ENCODE measurements at regions not wholly inside any gene's neighbourhood (a gene's known extent, or its start where the extent isn't known, plus 50 kb on each side); places are given as distances from the start of the nearest gene placed in this dataset.

DNA sequence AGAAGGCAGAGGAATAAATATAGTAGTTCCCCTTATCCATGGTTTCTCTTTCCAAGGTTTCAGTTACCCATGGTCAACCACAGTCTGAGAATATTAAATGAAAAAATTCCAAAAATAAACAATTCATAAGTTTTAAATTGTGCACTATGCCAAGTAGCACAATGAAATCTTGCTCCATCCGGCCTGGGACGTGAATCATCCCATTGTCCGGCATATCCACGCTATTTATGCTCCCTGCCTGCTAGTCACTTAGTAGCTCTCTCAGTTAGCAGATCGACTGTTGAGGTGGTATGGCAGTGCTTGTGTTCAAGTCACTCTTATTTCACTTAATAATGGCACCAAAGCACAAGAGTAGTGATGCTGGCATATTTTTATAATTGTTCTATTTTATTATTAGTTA is 58.6 kb upstream of the ARHGAP29 start:
- TF ChIP-seq GLIS3 (CRISPR knock-in tag; IDR thresholded peaks at IDR 0.05), result no peak
- TF ChIP-seq TCF4 (CRISPR knock-in tag; IDR thresholded peaks at IDR 0.05; ENCODE audit: borderline replicate concordance), result no peak
- TF ChIP-seq ZFP30 (CRISPR knock-in tag; IDR thresholded peaks at IDR 0.05), result no peak
- no peak for TF ChIP-seq OSR1 (CRISPR knock-in tag; IDR thresholded peaks at IDR 0.05)
- no peak for TF ChIP-seq RARB (CRISPR knock-in tag; IDR thresholded peaks at IDR 0.05)
- TF ChIP-seq ARNTL (CRISPR knock-in tag; IDR thresholded peaks at IDR 0.05; ENCODE audit: borderline replicate concordance, low read depth), result no peak

Data from SK-N-SH treated with all-trans-retinoic acid at 6 μM for 48 hours (cell line).